HCT116 (cell line): ENCODE measurements at regions not wholly inside any gene's neighbourhood (a gene's known extent, or its start where the extent isn't known, plus 50 kb on each side); places are given as distances from the start of the nearest gene placed in this dataset.

Source experiments
- ATAC-seq: fragments of 200-7000 bp; cut with Tn5 transposase; 2 replicates; pipeline ENCODE4 v1.9.1; 2020; ENCODE audit warnings: mild to moderate bottlenecking, moderate library complexity
- BruUV-seq: library from RNA; stranded (reverse); fragments of 400-500 nt; replicated peaks from 2 replicates; lab custom pipeline; 2021; lab: Mats Ljungman, UMichigan
- CTCF ChIA-PET: fragments of 300-600 bp; sonication (Branson Sonifier 250); formaldehyde crosslinking; loops from one replicate; lab custom pipeline; 2021; ENCODE audit warnings: antibody characterized with exemption; lab: Charles Lee
- POLR2A ChIA-PET: fragments of 300-600, 350-600 bp; sonication (Branson Sonifier 250); formaldehyde crosslinking; loops from one replicate; lab custom pipeline; 2021; ENCODE audit warnings: antibody characterized with exemption; lab: Charles Lee
- RAD21 ChIA-PET, 2 experiments: fragments of 300-600 bp; sonication (Branson Sonifier 250); formaldehyde crosslinking; loops; one replicate each; lab custom pipeline; 2023; ENCODE audit warnings: low total read pairs in 2 of 2; ENCODE audit not compliant: uncharacterized antibody in 2 of 2, unreplicated experiment in 2 of 2, low non-redundant PET in 1 of 2; lab: Charles Lee
- DNase-seq: peaks from one replicate; pipeline ENCODE4 v3.0.0-alpha.2; 2010; ENCODE audit warnings: low read depth, low spot score
- H2AFZ ChIP-seq: fragments of 200-600 bp; shearing (Covaris generic), sonication (generic); 2 replicates; pipeline ENCODE4 v1.6.1; 2017; ENCODE audit warnings: low read depth, mixed run types, mixed read lengths, antibody characterized with exemption, low read length; ENCODE audit not compliant: poor library complexity, severe bottlenecking
- H3K27ac ChIP-seq: 2 replicates; pipeline ENCODE4 v1.5.1; 2012; ENCODE audit warnings: low read depth, low read length
- H3K27me3 ChIP-seq: fragments of 200-600 bp; sonication (generic); 2 replicates; pipeline ENCODE4 v1.6.1; 2016; ENCODE audit warnings: mixed run types, low read length, mixed read lengths; ENCODE audit not compliant: insufficient read depth
- H3K36me3 ChIP-seq, 2 experiments: fragments of 200-500 bp in 1 of 2; fragments of 200-600 bp in 1 of 2; sonication (Bioruptor generic) in 1 of 2; sonication (generic) in 1 of 2; 2 replicates each; pipeline versions ENCODE4 v1.5.1 to v1.6.1; 2014 to 2016; ENCODE audit warnings: low read length in 2 of 2, inconsistent platforms in 1 of 2, mixed read lengths in 1 of 2, mixed run types in 1 of 2; ENCODE audit not compliant: insufficient read depth in 2 of 2, control insufficient read depth in 1 of 2
- H3K4me1 ChIP-seq, 2 experiments: fragments of 200-600 bp in 1 of 2; sonication (generic) in 1 of 2; 2 replicates each; pipeline versions ENCODE4 v1.5.1 to v1.6.1; 2012 to 2017; ENCODE audit warnings: low read length in 2 of 2, inconsistent platforms in 1 of 2, mild to moderate bottlenecking in 1 of 2, mixed read lengths in 1 of 2, mixed run types in 1 of 2, moderate library complexity in 1 of 2; ENCODE audit not compliant: insufficient read depth in 2 of 2, control insufficient read depth in 1 of 2
- H3K4me2 ChIP-seq: fragments of 200-600 bp; sonication (generic); 2 replicates; pipeline ENCODE4 v1.6.1; 2017; ENCODE audit warnings: mixed run types, low read length, mixed read lengths
- H3K4me3 ChIP-seq, 2 experiments: fragments of 200-600 bp in 1 of 2; sonication (generic) in 1 of 2; replicated peaks in 1 of 2; 2 replicates each; pipeline ENCODE4 v1.5.1; 2011 to 2016; ENCODE audit warnings: low read length in 2 of 2, control low read depth in 1 of 2, low read depth in 1 of 2, mild to moderate bottlenecking in 1 of 2, mixed read lengths in 1 of 2, mixed run types in 1 of 2
- H3K79me2 ChIP-seq: fragments of 200-600 bp; sonication (generic); 2 replicates; pipeline ENCODE4 v1.6.1; 2017; ENCODE audit warnings: mild to moderate bottlenecking, mixed run types, low read length, moderate library complexity, mixed read lengths; ENCODE audit not compliant: insufficient read depth
- H3K9ac ChIP-seq: fragments of 200-600 bp; sonication (generic); 2 replicates; pipeline ENCODE4 v1.6.1; 2016; ENCODE audit warnings: low read length, mixed read lengths
- H3K9me2 ChIP-seq: fragments of 200-600 bp; sonication (generic), shearing (Covaris generic); 2 replicates; pipeline ENCODE4 v1.6.1; 2017; ENCODE audit warnings: mixed run types, mild to moderate bottlenecking, moderate library complexity; ENCODE audit not compliant: insufficient read depth
- H3K9me3 ChIP-seq, 2 experiments: fragments of 200-500 bp in 1 of 2; fragments of 200-600 bp in 1 of 2; sonication (Bioruptor generic) in 1 of 2; sonication (generic) in 1 of 2; 2 replicates each; pipeline ENCODE4 v1.6.1; 2014 to 2017; ENCODE audit warnings: low read length in 2 of 2, mixed read lengths in 2 of 2, inconsistent platforms in 1 of 2, low read depth in 1 of 2, mild to moderate bottlenecking in 1 of 2, mixed run types in 1 of 2, moderate library complexity in 1 of 2; ENCODE audit not compliant: control insufficient read depth in 1 of 2, insufficient read depth in 1 of 2
- H4K20me1 ChIP-seq: fragments of 200-600 bp; sonication (generic), shearing (Covaris generic); 2 replicates; pipeline ENCODE4 v1.6.1; 2017; ENCODE audit warnings: mixed run types, mild to moderate bottlenecking, moderate library complexity; ENCODE audit not compliant: insufficient read depth
- ATF3 ChIP-seq: IDR thresholded peaks from 2 replicates; pipeline ENCODE4 v1.6.1; 2012
- CEBPB ChIP-seq: IDR thresholded peaks from 2 replicates; pipeline ENCODE4 v1.6.1; 2012; ENCODE audit warnings: low read depth
- EGR1 ChIP-seq: IDR thresholded peaks from 2 replicates; pipeline ENCODE4 v1.6.1; 2012; ENCODE audit warnings: low read depth
- ELF1 ChIP-seq: IDR thresholded peaks from 2 replicates; pipeline ENCODE4 v1.6.1; 2012; ENCODE audit warnings: low read depth, borderline replicate concordance
- EZH2 ChIP-seq: fragments of 200-600 bp; sonication (generic); IDR thresholded peaks from 2 replicates; pipeline ENCODE4 v1.6.1; 2017; ENCODE audit warnings: antibody characterized with exemption, mixed run types
- EZH2phosphoT487 ChIP-seq: fragments of 200-600 bp; IDR thresholded peaks from 2 replicates; pipeline ENCODE4 v1.6.1; 2018; ENCODE audit warnings: antibody characterized with exemption, borderline replicate concordance
- FOSL1 ChIP-seq: IDR thresholded peaks from 2 replicates; pipeline ENCODE4 v1.6.1; 2012; ENCODE audit warnings: low read depth
- JUND ChIP-seq: IDR thresholded peaks from 2 replicates; pipeline ENCODE4 v1.6.1; 2012
- MAX ChIP-seq: IDR thresholded peaks from 2 replicates; pipeline ENCODE4 v1.6.1; 2012
- POLR2A ChIP-seq: IDR thresholded peaks from 2 replicates; pipeline ENCODE4 v1.7.0; 2011; ENCODE audit warnings: borderline replicate concordance; ENCODE audit not compliant: insufficient read depth, insufficient read length; ENCODE audit errors: extremely low read depth
- POLR2AphosphoS5 ChIP-seq: IDR thresholded peaks from 2 replicates; pipeline ENCODE4 v1.6.1; 2011; ENCODE audit warnings: mild to moderate bottlenecking, low read depth, low read length, moderate library complexity
- RAD21 ChIP-seq: IDR thresholded peaks from 2 replicates; pipeline ENCODE4 v1.6.1; 2012; ENCODE audit warnings: low read depth, mild to moderate bottlenecking
- REST ChIP-seq: IDR thresholded peaks from 2 replicates; pipeline ENCODE4 v1.6.1; 2012; ENCODE audit warnings: low read depth
- SIN3A ChIP-seq: IDR thresholded peaks from 2 replicates; pipeline ENCODE4 v1.6.1; 2012; ENCODE audit warnings: low read depth
- SP1 ChIP-seq: IDR thresholded peaks from 2 replicates; pipeline ENCODE4 v1.6.1; 2012; ENCODE audit warnings: low read depth
- TCF7L2 ChIP-seq: IDR thresholded peaks from 2 replicates; pipeline ENCODE4 v1.7.0; 2011; ENCODE audit warnings: borderline replicate concordance, inconsistent platforms; ENCODE audit not compliant: insufficient read depth, insufficient read length; ENCODE audit errors: extremely low read depth
- YY1 ChIP-seq: IDR thresholded peaks from 2 replicates; pipeline ENCODE4 v1.6.1; 2011; ENCODE audit warnings: low read length, low read depth, moderate library complexity, mild to moderate bottlenecking; ENCODE audit not compliant: insufficient replicate concordance; ENCODE audit errors: extremely low read depth
- ZBTB33 ChIP-seq: IDR thresholded peaks from 2 replicates; pipeline ENCODE4 v1.6.1; 2011; ENCODE audit warnings: mild to moderate bottlenecking, low read length, moderate library complexity; ENCODE audit not compliant: insufficient replicate concordance; ENCODE audit errors: extremely low read depth
- ZFX ChIP-seq: fragments of 450-650 bp; IDR thresholded peaks from 2 replicates; pipeline ENCODE4 v1.6.1; 2017
- ZNF274 ChIP-seq: fragments of 200-500 bp; sonication (Bioruptor generic); IDR thresholded peaks from 2 replicates; pipeline ENCODE4 v1.6.1; 2014; ENCODE audit warnings: mild to moderate bottlenecking, low read depth, low read length, inconsistent platforms
- intact Hi-C: fragments of 100-400 bp; cut with micrococcal nuclease; formaldehyde crosslinking; loops from 2 replicates; pipeline ENCODE4 v1.10.0; 2022

- ATAC-seq, result no peak
- H3K36me3 ChIP-seq, result no peaks in the 10 kb centered on the region
- H3K79me2 ChIP-seq, result no peaks in the 10 kb centered on the region
- no peaks in the 10 kb centered on the region for H3K4me1 ChIP-seq
- H3K9ac ChIP-seq, result no peak overlapping the region
- peaks cover 2 to 13% of the 10 kb centered on the region in 2 experiments; a peak in 2 of 4 replicates for H3K9me3 ChIP-seq
- no peak overlapping the region for H3K27ac ChIP-seq
- intact Hi-C loops, result no loop called here
- DNase-seq, result no peak
- no peaks in the 10 kb centered on the region for H3K9me2 ChIP-seq
- RAD21 ChIA-PET, result no interaction called here
- POLR2A ChIA-PET, result no interaction called here
- BruUV-seq, result no TSS peak
- no peaks in the 10 kb centered on the region for H3K27me3 ChIP-seq
- no peak overlapping the region for H2AFZ ChIP-seq
- no peak overlapping the region for H3K4me3 ChIP-seq
- H4K20me1 ChIP-seq, result no peaks in the 10 kb centered on the region
- no peak overlapping the region for H3K4me2 ChIP-seq
- CTCF ChIA-PET, result no interaction called here
- TF ChIP-seq ZNF274 (no peak), SIN3A (no peak), SP1 (no peak), YY1 (no peak), FOSL1 (no peak), REST (no peak), EZH2 (no peak), POLR2A (no peak), EZH2phosphoT487 (no peak), MAX (no peak), CEBPB (no peak), EGR1 (no peak), RAD21 (no peak), POLR2AphosphoS5 (no peak), ELF1 (no peak), ATF3 (no peak), TCF7L2 (no peak), ZBTB33 (no peak), JUND (no peak), ZFX (no peak)
Observed at GRCh38 chr11:115775846-115776245, 271.6 kb upstream of the CADM1 start.
